ENCODE measurements at regions not wholly inside any gene's neighbourhood (a gene's known extent, or its start where the extent isn't known, plus 50 kb on each side); places are given as distances from the start of the nearest gene placed in this dataset.

DNA sequence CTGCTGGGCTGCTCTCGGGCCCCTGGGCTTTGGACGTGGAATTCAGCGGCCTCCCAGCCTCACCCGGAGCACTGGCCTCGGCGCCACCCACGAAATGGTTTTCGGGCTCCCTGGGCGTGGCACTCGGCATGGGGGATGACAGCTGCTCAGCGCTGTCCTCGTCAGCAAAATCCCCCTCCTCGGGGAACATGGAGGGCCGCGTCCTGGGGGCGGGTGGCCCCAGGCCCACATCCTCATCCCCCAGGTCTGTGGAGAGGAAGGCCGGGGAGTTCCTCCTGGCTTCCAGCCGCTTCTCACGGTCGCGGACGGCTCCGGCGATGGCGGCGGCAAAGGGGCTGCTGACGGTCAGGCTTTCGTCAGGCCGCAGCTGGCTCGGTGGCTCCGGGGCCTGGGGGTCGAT is 88.4 kb downstream of the CTTN start:
- no peak for DNase-seq

DNA sequence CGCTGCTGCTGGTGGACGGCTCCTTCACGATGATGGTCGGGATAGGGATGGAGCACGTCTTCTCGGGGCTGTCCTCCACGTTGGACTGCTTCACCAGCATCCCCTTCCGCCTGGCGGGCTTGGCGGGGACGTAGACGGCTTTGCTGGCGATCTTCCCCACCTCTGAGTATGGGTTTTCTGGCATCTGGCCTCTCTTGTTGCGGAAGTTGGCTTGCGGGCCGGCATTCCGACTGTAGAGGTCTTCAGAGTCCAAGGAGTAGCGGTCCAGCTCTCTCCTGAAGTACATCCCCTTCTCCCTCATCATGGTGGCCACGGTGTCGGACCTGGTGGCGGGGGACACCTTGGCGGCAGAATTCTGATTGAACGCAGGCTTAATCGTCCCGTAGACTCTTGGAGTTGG is 88.8 kb downstream of the CTTN start:
- no peak for DNase-seq

- DNase-seq = no peak
Measured at GRCh38 chr11:70487756-70488155, 89.4 kb downstream of the CTTN start.

GRCh38 chr11:70488171-70488703 is 89.9 kb downstream of the CTTN start:
- DNase-seq = no peak

DNA sequence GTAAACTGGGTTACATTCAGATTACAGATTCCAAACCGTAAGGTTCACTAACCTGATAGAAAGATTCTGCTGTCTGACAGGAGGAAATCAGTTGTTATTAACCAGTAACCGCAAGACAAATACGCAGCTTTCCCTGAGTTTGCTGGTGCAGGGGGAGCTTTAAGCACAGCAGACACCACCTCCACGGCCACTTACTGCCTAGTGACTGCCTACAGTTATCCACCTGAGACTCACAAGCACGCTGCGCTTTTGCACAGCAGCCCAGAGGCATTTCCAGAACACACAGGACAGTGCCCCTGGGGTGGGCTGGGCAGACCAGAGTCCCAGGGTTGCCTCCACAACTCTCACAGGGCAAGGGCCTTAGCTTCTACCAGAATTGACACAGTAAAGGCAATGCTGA is 90.9 kb downstream of the CTTN start:
- DNase-seq = no peak

DNA sequence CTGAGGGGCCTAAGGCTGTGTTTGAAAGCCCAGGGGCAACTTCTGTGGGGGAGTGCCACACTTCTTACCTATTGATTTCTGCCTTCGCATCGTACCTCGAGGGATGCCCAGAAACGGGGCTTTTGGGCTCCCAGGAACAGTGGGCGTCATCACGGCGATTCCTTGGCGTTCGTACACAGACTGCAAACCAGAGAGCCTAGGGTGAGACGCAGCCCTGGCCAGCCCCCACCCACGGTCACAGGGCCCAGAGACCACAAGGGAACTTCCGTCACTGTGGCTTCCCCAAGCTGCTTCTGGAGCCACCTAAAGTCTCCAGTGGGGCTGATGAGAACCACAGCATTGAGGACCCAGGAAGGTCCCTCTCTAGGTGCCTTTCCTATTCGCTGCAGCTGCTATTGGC is 91.9 kb downstream of the CTTN start:
- no peak for DNase-seq

GRCh38 chr11:70490723-70491558 is 92.6 kb downstream of the CTTN start:
- no peak for DNase-seq

GRCh38 chr11:70491696-70492472 is 93.6 kb downstream of the CTTN start:
- no peak for DNase-seq

GRCh38 chr11:70493089-70493474 is 94.8 kb downstream of the CTTN start:
- no peak for DNase-seq

DNA sequence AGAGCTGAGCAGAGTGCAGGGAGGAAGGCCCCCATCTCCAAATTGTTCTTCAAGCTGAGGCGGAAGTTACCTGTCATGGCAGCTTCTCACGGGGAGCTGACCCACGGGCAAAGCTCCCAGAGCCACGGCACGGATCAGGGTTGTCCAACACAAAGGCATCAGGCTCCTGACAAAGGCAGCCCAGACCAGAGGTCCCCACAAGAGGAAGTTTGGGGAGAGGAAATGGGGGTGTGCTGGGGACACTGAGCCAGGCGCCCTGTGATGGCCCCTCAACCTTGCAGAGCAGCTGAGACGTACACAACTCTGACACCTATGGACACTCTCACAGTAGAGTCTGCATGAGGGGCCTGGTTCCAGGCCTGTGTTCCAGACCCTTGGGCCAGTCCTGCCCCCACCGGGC is 95.6 kb downstream of the CTTN start:
- no peak for DNase-seq

GRCh38 chr11:70494559-70495350 is 96.4 kb downstream of the CTTN start:
- no peak for DNase-seq

GRCh38 chr11:70495351-70496310 is 97.3 kb downstream of the CTTN start:
- DNase-seq = no peak

- no peak for DNase-seq
Measured at GRCh38 chr11:70496591-70497535, 98.5 kb downstream of the CTTN start.

DNA sequence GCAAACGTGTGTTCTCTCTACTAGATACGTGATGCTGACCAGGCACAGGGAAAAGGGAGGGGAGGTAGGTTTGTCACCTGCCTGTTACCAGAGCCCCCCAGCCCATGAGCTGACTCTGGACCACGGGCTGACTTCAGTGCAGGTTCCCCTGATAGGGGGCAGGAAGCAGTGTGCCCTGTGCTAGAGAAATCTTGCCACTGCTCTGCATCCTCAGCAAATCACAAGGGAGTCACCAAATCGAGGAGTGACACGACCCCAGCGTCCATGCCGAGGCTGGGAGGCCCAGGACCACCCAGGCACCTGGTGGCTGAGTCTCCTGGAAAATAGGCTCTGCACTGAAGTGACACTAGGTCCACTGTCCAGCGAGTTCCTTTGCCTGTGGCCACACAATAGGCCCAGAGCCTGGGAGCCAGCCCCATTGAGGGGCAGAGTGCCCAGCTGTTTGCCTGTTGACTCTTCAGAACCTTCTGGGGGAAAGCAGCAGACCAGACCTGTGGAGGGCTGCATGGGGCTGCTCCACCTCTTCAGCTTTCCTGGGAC is 99.3 kb downstream of the CTTN start:
- no peak for DNase-seq

- no peak for DNase-seq
Measured at GRCh38 chr11:70498171-70498571, 99.8 kb downstream of the CTTN start.

DNA sequence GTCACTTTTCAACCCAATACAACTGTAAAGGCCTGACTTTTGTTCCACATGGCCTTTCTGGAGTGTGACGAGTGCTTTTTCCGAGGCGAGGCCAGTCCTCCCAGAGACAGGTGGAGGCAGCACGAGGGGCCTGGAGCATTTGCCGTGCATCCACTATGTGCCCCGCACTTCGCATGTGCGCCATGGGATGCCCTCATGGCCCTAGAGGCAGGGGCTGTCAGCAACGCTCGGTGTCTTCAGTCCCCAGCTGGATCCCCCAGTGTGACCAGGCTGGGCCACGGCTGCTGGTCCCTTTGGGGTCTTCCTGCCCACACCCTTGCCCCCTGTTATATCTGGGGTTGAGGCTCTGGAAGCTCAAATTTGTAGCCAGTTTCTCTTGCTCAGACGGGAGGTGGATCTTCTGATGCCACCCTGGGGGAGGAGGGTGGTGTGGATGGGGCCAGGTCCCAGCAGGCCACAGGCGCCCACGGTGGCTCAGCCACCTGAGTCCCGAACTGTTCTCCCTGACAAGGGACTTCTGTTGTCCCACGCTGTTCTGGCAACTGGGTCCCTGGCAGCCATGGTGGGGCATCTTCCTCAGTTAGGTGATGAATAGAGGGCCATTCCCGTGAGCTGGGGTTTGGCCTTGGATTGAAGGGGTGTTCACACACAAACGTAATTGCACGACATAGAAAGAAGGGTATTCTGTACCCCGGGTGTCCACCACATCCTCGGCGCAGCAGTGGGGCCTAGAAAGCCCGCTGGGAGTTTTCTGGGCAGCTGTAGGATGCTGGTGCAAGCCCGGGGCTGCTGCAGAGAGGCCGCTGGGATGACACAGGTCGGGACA is 100.9 kb downstream of the CTTN start:
- no peak for DNase-seq

- no peak for DNase-seq
Measured at GRCh38 chr11:70500076-70500847, 101.9 kb downstream of the CTTN start.

DNA sequence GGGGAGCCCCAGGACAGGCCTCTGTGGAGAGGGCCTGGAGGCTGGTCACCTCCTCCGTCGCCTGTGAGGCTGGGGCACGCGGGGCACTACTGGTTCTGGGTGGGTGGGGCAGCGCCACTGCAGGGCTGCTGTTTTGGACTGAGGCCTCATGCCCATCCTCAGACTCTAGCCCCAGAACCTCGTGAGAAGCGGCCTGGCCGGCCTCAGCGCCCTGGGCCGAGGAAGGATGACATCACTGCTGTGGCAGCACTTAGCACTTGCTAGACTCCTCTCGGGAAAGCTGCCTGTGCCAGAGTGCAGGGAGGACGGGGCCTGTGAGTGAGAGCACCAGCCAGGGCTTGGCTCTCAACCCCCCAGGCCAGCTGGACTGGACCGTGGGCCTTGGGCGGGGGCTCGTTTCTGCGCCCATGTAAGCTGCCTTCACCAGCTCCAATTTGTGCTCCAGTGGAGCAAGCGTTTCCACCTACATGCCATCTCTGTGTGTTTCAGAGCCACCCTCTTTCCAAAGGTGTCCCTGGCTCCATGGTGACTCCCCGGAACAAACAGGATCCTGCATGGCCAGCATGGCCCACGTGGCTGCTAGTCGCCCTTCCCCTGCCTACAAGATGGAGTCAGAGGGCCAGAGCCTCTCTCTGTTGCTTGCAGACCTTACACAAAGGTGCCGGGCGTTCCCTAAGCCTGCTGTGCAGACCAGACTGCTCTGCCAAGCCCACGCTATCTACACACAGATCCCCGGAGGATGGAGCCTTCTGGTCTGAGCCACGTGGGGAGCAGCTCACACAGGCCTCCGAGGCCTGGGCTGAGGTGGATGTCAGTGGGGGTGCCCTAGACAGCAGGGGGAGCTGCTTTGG is 102.9 kb downstream of the CTTN start:
- DNase-seq = no peak
